Hematopoietic multipotent progenitor cell treated with erythropoietin and hydrocortisone succinate and interleukin-3 and kit ligand, for 8 days (in vitro differentiated cells): ENCODE measurements at regions not wholly inside any gene's neighbourhood (a gene's known extent, or its start where the extent isn't known, plus 50 kb on each side); places are given as distances from the start of the nearest gene placed in this dataset.
"Not testable (repeated sequence)": the region's sequence is repeated elsewhere in the genome, so short reads cannot be mapped to it uniquely, and the experiment has no call there.

ENCODE experiments used
- DNase-seq: peaks from one replicate; pipeline ENCODE4 v3.0.0-alpha.2; 2015

DNA sequence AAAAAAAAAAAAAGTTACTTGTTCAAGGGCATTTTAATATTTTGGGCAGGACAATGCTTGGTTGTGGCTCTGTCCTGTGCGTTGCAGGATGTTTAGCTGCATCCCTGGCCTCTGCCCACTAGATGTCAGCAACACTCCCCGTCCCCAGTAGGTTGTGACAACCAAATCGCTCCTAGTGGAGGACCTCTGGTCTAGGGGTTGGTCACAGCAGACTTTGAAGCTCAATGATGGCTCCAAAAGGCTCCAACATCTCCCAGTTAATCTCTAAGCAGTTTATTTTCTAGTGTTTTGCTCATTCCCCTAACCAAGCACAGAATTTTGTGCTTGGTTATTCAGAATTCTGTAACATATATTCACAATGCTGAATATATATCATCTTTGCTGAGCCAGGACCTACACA is 67.0 kb downstream of the CHRNA1 start:
- DNase-seq: peak; percentile 70

DNA sequence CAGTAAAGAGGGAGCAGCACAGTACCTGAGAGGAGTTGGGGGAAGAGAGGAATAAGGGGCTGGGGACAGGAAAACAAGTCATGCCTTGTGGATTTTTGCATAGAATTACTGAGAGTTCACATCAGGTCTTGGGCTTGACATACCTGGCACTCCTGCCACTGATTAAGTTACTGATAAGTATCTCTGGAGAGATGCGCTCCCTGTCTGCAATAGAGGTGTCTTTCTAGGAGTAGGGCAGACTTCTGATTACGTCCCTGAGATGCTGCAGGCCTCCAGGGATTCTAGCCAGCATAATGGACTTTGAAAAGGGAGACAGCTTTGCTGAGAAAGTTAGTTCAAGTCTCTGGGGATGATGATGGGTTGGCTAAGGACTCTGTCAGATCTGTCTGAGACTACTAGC is 69.4 kb downstream of the CHRNA1 start:
- no peak for DNase-seq

DNA sequence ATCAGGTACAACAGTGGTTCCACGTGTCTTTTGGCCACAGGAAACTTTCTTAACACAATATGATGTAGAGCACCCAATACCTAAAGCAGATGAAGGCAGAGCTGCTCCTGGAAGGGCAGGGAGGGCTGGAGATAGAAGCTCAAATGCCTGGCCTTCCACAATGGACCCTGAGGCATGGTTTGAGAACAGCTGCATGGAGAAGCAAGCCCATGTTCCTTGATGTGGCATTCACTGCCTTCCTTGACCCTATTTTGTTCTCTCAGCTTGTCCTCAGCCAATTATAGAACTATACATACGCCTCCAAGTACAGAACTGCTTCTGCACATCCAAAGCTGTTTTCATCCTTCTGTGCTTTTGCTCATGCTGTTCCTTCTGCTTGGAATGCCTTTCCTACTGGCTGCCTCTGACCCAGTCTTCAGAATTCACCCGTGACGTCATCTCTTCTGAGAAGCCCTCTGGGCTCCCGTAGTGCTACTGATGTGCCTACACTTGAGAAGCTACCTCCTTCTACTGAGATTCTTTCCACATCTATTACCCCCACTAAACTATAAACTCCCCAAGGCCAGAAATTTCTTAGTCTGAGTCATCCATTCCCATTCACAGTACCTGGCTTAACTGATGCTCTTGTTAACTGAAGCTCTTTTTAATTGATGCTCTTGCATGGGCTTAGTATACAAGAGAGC is 69.9 kb downstream of the CHRNA1 start:
- DNase-seq: no peak

DNA sequence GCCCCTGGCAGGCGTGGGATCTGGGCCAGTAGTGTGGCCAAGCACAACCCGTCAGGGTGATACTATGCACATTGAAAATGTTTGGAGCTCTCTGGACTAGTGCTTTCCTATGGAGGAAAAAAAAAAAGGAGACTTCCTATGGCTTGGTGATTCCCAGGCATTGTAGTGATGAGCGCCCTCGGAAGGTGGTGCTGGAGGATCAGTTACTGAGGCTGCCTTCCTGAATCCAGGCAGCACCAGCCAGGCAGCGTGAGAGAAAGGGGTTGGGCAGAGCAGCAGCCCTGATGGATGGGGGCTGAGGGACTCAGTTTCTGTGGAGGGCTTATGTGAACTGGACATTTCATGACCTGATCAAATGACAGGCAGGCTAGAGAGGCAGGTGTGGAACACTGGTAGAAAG is 70.9 kb downstream of the CHRNA1 start:
- no peak for DNase-seq

DNA sequence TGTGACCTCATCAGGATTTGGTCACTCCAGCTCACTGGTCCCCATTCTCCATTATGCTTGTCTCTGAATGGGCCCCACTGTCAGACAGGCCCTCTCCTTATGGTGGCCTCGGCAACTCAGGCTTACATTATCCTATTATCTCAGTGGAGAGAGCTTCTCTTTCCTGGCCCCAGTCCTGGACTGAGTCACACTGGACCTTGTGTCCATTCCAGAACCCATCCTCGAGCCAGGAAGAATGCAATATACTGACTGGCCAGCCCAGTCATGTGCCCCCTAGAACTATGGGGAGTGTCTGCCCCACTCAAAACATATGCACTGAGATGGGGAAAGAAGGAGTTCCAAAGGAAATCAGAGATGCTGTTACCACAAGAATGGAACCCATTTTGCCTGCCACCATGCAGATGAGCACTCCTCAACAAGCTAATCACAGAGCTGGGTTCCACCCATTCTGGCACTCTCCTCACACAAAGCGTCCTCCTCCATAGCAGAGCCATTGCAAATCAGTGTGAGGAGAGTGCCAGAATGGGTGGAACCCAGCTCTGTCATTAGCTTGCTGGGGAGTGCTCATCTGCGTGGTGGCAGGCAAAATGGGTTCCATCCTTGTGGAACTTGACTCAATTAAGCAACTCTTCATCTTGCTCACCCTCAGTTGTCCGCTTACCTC is 71.9 kb downstream of the CHRNA1 start:
- DNase-seq: no peak

DNA sequence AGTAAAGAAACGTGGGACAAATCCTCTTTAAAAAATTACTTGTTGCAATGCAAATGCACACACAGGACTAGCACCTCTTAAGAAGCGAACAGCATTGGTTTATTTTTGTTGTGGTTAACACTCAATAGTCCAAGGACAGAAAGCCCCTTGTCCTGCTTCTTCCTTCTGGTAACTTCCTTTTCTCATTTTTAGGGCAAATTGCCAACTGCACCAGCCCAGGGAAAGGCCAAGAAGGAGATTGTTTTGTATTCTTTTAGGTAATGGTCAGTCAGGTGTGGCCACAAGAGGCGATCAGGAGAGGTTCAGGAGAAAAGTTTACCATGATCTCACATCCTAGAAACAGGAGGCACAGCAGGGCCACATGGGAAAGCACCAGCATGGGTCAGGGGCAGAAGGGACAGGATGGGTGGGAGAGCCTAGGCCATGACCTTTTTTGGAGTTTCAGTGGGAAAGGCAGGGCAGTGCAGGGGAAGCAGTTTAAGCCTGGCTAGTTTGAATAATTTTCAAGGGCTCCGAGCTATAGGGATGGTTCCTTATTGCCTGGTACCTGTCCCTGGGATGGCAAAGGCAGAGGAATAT is 73.0 kb downstream of the CHRNA1 start:
- no peak for DNase-seq

DNA sequence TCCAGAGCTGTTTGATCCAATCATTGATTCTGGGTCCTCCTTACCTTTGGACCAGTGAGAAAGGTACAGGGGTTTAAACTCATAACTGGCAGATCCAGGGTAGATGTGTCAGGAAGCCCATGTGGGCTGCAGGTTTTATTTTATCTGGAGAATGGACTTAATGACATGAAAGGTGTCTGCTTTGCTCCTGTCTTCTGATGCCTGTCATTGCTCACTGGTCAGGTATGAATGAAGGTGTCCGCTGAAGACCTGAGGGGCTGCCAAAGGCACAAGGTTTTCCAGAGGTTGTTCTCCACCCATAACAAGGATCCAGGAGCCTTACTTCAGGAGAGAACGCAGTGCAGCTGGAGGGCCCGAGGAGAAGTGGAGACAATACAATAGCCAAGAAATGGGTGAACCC is 74.2 kb downstream of the CHRNA1 start:
- no peak for DNase-seq

DNA sequence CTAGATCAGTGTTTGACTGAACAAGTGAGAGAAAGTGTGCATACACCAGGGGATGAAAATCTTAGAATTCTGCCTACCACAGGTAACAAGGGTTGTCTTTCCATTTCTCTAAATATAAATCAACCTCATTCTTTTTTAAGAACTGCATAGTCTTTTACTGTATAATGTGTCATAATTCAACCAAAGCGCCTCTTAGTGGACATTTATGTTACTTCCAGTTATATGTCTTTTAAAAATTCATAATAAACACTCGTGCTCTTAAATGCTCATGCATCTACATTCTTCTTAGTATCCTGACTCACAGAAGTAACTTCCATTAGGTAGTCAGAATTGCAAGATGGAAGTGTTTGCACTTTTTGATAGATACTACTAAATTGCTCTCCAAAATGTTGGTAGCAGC is 76.2 kb downstream of the CHRNA1 start:
- peak; percentile 51 for DNase-seq

DNA sequence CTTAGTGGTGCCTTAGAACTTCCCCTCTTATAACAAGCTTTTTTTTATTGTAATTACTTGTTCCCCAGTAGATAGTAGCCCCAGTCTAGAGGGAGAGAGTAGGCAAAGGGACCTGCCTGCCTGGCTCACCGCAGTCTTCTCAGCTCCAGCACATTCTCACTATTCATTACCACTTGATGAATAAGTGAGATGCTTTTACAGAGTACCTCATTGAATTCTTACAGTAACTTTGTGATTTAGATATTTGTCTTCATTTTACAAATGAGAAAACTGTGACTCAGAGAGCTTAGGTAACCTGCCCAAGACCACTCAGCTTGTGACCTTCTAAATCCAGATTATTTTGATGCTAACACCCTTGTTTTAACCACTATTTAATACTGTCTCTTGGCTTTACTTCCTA is 77.8 kb downstream of the CHRNA1 start:
- DNase-seq: no peak

DNA sequence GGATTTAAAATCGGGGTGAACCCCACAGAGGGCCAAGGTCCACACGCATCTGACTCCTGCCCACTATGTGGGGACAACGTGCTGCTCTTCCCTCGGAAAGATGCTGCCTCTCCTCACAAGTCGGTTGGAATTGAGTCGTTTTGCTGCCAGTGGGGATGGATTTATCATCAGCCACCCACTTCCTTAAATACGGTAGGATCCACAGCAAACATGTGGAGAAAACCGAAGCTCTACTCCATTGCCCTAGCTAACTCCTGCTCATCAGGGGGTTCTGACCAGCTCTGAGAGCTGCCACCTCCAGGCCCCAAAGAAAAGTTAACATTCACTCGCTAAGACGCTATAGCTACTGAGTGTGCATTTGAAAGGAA is 80.9 kb downstream of the CHRNA1 start:
- DNase-seq: peak; percentile 12

DNA sequence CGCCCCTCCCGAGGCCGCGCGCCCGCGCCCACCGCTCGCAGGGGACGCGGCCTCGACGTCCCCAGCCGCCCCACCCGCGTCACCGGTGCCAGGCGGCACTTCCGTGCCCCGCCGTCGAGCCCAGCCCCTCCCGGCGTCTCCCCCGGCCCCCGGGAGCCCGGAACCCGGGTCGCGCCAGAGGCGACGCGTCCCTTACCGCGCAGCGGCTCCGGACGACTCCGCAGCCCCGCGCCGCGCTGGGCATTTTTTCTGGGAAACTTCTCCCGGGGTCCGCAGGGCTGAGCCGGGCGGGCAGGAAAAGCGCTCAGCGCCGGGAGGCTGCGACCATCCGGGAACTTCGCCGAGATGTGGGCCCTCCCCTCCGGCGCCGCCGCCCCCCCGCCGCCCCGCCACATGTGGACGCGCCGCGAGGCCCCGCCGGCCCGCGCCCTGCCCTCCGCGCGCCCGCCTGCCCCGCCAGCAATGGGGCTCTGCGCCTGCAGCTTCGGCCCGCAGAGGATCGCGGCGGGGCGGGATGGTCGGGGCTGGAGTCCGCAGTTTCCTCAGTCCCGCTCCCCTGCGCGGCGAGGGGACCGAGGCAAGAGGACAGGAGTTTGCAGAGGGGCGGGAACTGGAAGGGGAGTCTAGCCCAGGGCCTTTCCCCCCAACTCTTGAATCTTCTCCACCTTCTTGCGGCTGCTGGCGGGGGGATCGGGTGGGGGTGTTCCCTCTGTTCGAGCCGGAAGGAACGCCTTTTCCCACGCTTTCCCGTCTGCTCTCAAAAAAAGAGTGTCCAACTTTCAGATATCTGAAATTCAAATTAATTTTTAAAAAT is 81.5 kb downstream of the CHRNA1 start:
- peak; percentile 9 for DNase-seq

DNA sequence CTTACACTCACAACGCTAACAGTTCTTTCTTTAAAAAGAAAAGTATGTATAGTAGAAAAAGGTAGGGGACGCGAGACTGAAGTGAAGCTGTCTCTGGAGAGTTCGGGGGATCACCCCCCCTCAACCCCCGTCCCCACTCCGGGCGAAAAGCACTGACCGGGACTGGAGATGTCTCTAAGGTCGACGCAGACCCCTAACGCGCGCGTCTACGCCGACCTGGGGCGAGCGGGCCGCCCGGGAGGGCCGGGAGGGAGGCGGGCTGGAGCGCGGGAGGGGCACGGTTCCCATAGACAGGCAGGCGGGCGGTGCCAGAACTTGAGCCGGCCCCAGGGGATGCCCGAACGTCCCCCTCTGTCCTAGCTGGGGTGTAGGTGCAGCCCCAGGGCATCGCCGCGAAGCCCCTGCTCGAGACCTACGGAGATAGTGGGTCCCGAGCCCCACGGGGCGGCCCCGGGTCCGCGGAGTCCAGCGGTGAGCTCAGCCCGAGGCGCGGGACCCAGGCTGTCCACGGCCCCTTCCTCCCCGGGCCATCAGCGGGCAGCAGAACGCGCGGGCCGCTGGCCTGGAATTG is 82.2 kb downstream of the CHRNA1 start:
- no peak for DNase-seq

DNA sequence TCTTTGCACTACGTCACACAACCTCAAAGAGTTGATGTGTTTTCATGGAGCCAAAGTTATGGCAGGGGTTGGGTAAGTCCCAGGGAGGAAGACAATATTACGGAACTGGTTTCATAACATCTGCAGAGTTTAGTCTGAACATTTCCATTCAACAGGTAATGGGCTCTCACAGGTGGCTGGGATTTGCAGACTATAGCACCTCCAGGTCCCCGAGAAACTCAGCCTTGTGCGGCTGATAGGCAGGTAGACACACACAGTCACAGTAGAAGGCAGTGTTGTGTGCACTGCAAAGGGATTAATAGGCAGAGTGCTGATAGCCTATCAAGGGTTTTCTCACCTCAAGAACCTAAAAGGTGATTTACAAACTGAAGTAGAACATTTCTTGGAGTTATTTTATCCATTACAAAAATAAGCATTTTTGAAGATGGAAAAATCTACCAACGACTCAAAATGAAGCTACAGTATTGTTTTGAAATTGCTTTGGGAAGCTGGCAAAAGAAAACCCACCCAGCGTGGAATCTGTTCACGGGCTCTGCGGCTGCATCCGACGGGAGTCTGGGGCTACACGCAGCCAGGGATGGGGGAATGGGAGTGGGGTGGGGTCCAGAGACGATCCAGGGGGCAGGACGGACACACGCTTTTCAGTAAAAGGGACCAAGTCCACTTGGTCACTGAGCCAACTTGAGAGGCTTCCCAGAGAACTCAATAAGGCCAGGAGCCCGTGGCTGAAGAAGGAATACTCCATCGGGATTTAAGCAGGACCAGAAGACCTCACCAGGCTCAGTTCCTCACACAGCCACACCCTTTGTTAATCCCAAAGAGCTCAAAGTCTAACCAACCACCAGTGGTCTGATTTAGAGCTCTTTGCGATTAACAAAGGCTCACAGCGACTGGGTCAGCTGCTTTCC is 82.9 kb downstream of the CHRNA1 start:
- no peak for DNase-seq

DNA sequence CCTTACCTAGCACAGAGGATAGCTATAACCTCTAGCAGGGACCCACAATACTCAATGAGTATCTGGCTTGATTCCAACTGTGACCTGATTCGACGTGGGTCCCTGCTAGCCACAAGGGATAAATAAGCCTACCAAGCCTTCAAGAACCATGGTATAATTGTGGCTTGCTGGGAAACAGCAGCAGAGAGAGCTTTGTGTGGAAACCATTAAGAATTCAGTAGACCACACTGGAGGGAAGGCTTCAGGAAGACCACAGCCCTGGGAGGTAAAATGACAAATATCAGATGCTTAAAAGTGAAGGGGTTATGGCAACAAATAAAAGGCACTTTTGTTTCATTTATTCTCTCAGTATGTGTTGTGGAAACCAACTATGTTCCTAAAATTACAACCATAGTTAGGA is 82.6 kb upstream of the WIPF1 start:
- no peak for DNase-seq

DNA sequence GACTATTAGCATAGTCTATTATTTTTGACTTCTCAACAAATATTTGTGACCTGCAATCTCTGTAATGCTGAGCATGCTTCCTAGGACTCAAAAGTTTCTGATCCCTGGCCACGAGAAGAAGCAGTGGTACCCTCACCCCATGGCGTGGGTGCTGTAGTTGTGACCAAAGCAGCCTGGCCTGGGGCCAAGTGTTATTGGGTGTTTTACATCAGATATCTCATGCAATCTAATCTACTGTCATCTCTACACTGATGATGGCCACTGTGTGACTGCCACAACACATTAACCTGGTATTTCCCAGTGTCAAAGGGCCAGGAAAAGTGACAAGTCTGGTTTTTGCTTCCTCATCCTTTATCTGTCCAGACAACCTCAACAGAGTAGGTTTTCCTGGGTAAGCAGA is 80.8 kb upstream of the WIPF1 start:
- no peak for DNase-seq

DNA sequence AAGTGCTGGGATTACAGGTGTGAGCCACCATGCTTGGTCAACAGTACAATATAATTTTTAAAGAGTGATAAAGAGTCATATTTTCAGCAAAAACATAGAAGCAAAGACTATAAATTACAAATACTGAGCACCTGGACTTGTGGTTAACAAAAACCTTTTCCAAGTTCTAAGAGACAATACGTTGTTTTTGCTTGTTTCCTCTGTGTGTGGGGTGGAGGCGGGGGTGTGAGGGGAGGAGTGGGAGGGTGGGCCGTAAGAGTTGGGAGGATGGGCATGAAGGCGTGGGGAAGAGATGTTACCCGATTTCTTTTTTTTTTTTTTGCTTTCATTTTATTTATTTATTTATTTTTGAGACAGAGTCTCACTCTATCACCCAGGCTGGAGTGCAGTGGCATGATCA is 78.0 kb upstream of the WIPF1 start:
- DNase-seq: no peak

DNA sequence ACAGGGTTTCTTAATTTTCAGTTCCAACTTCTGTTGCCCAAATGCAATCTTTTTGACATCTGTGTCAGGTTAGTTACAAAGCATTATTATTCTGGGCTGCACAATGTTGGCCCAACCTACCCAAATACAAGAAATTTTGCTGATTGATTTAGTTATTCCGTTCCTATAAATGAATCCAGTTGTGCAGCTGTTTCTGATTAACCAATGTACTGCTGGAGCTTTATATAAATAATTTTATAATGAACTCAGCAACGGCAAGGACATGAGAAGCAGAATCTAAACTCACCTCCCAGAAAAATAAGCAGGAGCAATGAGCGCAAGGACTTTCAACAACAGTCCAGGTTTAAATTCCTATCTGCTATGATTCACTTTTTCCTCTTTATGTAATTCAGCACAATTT is 76.3 kb upstream of the WIPF1 start:
- DNase-seq: no peak

DNA sequence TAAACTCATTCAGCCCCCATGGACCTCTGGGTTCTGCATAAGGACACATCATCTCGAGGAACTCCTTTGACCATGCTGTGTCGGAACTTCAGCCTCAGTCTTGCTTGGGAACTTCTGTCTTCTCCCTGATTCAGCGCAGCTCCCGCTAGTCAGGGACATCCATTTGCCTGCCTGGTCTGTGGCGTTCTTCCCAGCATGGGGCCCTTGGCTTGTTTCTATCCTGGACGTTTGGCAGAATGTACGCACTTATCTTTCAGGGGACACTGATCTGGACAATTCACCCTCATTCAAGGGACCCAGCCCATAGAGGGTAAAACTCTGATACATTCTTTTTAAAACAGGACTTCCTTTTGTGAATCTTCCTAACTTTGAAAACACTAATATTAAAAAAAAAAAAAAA is 75.8 kb upstream of the WIPF1 start:
- DNase-seq: no peak

DNA sequence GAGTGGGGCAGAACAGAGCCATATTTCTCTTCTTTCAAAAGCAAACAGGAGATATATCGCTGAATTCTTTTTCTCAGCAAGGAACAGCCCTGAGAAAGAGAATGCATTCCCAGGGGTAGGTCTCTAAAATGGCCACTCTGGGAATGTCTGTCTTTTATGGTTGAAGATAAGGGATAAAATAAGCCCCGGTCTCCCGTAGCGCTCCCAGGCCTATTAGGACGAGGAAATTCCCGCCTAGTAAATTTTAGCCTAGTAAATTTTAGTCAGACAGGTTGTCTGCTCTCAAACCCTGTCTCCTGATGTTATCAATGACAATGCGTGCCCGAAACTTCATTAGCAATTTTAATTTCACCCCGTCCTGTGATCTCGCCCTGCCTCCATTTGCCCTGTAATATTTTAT is 73.9 kb upstream of the WIPF1 start:
- not testable (repeated sequence) for DNase-seq

DNA sequence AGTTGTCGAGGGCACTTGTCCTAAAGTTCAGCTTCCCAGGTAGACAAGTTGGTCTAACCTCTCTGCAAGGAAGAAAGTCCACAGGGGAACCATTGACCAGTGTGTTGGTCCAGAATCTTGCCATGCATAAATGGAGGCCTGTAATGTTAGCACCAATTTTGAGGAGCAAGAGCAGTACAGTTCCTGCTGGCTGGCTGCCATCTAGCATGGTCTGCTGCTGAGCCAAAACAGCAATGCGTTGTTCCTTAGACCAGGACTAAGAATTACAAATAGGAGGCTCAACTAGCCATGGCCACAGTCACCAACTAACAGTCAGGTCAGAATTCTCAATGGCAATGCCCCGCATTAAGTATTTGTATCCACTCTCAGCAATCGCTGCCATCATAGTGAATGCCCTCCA is 72.8 kb upstream of the WIPF1 start:
- no peak for DNase-seq

DNA sequence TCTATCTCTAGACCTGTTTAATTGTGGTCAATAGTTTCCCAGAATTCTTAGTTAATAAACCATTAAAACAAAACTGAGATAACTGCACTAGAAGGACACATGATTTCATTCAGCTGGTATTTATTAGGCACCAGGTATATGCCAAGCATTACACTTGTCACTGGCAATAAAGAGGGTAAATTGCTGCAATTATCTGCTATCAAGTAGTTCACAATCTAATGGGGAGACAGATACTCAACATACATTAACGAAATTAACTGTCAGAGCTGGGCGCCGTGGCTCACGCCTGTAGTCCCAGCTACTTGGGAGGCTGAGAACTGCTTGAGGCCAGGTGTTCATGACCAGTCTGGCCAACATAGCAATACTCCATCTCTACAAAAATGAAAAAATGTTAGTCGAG is 71.7 kb upstream of the WIPF1 start:
- no peak for DNase-seq

DNA sequence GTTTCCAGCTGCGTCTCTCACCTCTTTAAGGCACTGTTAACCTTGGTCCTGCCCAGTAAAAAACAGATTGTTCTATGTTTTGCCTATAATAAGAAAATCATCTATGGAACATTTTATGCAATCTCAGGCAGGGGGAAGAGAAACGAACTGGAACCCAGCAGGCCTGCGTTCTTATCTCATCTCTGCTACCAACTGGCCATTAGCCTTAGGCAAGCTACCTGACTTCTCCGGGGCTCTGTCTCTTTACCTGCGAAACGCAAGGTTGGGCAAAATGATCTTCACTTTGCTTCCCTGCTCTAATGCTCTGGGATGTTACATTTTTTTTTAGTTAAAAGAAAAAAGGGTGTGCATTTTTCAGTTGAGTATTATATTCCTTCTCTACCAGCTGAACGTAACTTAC is 70.5 kb upstream of the WIPF1 start:
- DNase-seq: no peak
